Dendritic cell treated with granulocyte-macrophage colony-stimulating factor and Interleukin-4, amounts not matched to agents 40 ng/mL and 50 ng/mL, for 4 days (primary cell): ENCODE measurements at regions not wholly inside any gene's neighbourhood (a gene's known extent, or its start where the extent isn't known, plus 50 kb on each side); places are given as distances from the start of the nearest gene placed in this dataset.
"Not testable (repeated sequence)": the region's sequence is repeated elsewhere in the genome, so short reads cannot be mapped to it uniquely, and the experiment has no call there.

Experiments
- H3K27ac Mint-ChIP-seq: one replicate; pipeline ENCODE4 v1.8.0; 2022; ENCODE audit warnings: mild to moderate bottlenecking, mixed read lengths
- H3K27me3 Mint-ChIP-seq: one replicate; pipeline ENCODE4 v1.8.0; 2022; ENCODE audit warnings: mild to moderate bottlenecking, mixed read lengths
- H3K36me3 Mint-ChIP-seq: one replicate; pipeline ENCODE4 v1.8.0; 2022; ENCODE audit warnings: low read depth, mixed read lengths
- H3K4me1 Mint-ChIP-seq: one replicate; pipeline ENCODE4 v1.8.0; 2022; ENCODE audit warnings: low read depth, mixed read lengths
- H3K4me3 Mint-ChIP-seq: one replicate; pipeline ENCODE4 v1.8.0; 2022; ENCODE audit warnings: mild to moderate bottlenecking, moderate library complexity, mixed read lengths
- H3K9me3 Mint-ChIP-seq: one replicate; pipeline ENCODE4 v1.8.0; 2022; ENCODE audit warnings: mixed read lengths
- intact Hi-C: fragments of 100-400 bp; cut with micrococcal nuclease; formaldehyde crosslinking; loops from one replicate; pipeline ENCODE4 v1.15.0; 2022

DNA sequence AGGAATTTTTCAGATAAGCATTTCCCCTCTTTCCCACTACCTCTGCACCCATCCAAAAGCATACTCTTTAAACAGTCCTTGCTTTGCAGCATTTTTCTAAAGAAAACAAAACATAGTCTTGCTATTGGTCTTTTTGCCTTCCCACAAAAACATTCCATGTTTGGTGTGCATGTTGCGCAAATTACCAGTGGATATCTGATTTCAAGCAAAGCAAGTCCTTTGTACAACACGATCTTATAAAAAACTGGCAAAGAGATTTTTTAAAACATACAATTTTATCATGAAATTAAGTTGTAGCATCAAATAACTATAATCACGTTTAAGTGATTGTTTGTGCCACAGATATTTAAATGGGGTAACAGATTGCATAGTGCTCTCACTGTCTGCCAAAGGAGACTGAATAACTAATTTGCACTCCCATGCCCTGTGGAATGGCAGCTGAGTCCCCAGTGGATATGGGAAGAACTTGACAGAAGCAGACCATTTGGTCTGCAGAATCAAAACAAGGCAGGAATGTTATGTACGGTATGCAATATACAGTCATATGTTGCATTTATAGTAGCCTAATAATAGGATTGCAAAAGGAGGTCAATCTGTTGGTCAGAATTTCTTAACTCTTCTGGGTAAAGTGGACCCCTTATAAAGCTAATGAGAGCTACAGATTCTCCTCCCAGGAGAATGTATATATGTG lies 285.7 kb downstream of the TBC1D4 start:
- intact Hi-C loops: no loop called here
- Mint-ChIP-seq H3K27me3 (no peaks in the 10 kb centered on the region), H3K27ac (no peak overlapping the region), H3K36me3 (no peaks in the 10 kb centered on the region), H3K4me3 (no peak overlapping the region), H3K9me3 (no peaks in the 10 kb centered on the region), H3K4me1 (no peaks in the 10 kb centered on the region)

DNA sequence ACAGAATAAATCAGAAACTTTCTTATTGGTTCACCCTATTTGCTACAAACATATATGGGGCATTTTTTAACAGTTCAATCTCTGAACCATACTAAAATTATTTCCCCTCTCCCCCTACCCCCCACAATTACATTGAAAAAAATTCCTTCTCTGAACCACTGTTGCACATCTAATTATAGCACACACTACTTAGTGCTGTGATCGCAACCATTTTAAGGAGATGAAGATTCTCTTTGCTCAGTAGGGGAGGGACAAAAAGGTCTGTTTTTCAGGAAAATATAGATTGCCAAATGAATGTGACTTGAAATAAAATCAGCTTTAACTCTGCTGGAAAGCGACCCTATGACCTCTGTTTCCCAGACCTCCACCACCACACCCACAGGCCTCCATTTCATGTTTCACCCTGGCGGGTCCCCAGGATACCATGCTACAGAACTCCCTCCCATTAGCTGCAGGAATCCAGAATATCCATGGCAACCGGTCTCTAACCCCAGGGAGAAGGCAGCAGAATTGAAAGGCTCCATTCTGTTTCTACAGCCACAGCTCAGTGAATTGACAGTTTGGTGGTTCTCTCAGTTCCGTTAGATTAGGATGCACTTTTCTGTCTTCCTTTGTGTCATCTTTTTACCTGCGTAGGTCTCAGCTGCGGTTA lies 286.3 kb downstream of the TBC1D4 start:
- Mint-ChIP-seq H3K4me3 (no peak overlapping the region), H3K4me1 (no peaks in the 10 kb centered on the region), H3K36me3 (no peaks in the 10 kb centered on the region)

DNA sequence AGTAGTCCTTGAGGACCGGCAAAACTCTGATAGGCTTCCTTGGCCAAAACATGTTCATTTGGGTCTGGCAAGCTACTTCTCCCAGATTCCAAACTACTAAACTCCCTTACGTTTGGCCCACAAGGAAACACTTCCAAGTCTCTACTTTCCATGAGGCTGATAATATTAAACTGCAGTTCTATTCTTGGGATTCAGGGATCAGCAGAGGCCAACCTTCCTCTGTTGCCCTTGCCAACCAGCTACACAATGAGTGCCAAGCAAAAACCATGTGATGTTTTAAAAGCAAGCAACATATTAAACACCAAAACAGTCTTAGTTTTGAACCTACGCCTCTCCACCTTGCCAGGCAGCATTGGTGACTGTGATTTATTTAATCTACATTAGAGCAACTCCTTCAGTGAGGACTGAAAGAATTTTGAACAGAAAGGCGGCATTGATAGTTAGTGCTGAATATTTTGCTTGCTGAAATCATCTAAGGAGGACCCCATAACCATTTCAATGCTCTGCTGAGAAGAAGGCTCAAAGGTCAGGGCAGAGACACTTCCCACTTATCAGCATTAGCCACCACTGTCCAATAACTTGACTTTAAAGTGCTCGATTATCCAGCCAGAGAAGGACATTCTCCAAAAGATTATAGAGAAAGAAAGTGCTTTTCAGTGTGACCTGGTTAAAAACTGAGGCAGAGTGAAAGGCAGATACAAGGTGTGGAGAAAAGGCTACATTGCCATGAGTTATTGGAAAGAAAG lies 287.1 kb downstream of the TBC1D4 start:
- Mint-ChIP-seq H3K4me1 (no peaks in the 10 kb centered on the region), H3K36me3 (no peaks in the 10 kb centered on the region), H3K27ac (no peak overlapping the region), H3K4me3 (no peak overlapping the region), H3K9me3 (no peaks in the 10 kb centered on the region), H3K27me3 (no peaks in the 10 kb centered on the region)
- intact Hi-C loops: no loop called here

More for the DNA sequence above, 286.3 kb downstream of the TBC1D4 start:
- intact Hi-C loops: no loop called here
- Mint-ChIP-seq H3K9me3 (no peaks in the 10 kb centered on the region), H3K27me3 (no peaks in the 10 kb centered on the region), H3K27ac (no peak overlapping the region)

GRCh38 chr13:75186379-75186778 lies 295.6 kb downstream of the TBC1D4 start:
- intact Hi-C loops: no loop called here
- Mint-ChIP-seq H3K4me1 (no peaks in the 10 kb centered on the region), H3K27ac (no peak overlapping the region), H3K27me3 (no peaks in the 10 kb centered on the region), H3K9me3 (peaks cover 52% of the 10 kb centered on the region), H3K36me3 (no peaks in the 10 kb centered on the region), H3K4me3 (no peak overlapping the region)

GRCh38 chr13:75181906-75182305 lies 300.1 kb downstream of the TBC1D4 start:
- no peaks in the 10 kb centered on the region for H3K27me3 Mint-ChIP-seq
- H3K27ac Mint-ChIP-seq: no peak overlapping the region
- peaks cover 55% of the 10 kb centered on the region for H3K9me3 Mint-ChIP-seq
- intact Hi-C loops: no loop called here
- no peaks in the 10 kb centered on the region for H3K36me3 Mint-ChIP-seq
- H3K4me1 Mint-ChIP-seq: no peaks in the 10 kb centered on the region
- no peak overlapping the region for H3K4me3 Mint-ChIP-seq

DNA sequence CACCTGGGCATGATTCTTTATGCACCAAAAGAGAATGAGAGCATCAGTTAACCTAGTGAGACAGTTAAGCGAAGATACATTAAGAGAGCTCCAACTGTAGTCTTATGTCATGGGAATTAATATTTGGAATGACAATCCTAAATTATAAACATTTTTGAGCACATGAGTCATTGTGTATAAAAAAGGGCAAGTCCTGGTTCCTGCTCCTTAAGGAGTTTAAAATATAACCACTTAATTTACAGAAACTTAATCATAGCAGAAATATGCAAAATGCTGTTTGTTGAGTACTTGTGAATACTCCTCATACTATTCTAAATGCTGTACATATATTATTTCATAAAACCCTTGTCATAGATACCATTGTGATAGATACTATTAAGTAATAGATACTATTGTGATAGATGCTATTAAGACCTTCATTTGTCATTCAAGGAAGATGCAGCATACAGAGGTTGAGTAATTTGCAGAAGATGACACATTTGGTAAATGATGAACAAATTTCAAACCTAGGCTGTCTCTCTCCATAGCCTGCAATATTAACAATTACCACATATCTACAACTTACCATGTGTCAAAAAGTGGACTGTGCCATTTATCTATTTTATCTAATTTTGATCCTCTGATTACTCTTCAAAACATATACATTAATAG lies 301.0 kb downstream of the TBC1D4 start:
- no peaks in the 10 kb centered on the region for H3K4me1 Mint-ChIP-seq
- H3K9me3 Mint-ChIP-seq: peaks cover 51% of the 10 kb centered on the region
- no peak overlapping the region for H3K27ac Mint-ChIP-seq
- H3K36me3 Mint-ChIP-seq: no peaks in the 10 kb centered on the region
- intact Hi-C loops: no loop called here
- H3K27me3 Mint-ChIP-seq: no peaks in the 10 kb centered on the region
- no peak overlapping the region for H3K4me3 Mint-ChIP-seq

DNA sequence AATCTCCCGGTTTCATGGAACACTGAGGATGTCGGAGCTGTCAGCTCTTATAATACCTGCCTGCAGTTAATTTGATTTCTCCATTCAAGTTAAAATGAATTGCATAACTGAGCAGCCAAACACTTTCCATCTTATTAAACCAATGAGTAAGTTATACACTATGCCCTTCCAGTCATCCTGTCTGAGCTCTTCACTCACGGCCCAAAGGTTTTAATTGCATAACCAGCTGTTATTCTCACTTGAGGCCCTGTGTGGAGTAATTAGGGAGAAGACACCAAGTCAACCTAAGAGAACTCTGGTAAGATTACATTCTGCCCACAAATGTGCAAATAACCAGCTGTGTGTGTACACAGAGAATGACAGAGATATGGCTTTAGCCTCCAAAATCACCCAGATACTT lies 303.5 kb downstream of the TBC1D4 start:
- no peaks in the 10 kb centered on the region for H3K4me1 Mint-ChIP-seq
- H3K27ac Mint-ChIP-seq: no peak overlapping the region
- H3K4me3 Mint-ChIP-seq: no peak overlapping the region
- H3K9me3 Mint-ChIP-seq: peaks cover 30% of the 10 kb centered on the region
- H3K27me3 Mint-ChIP-seq: no peaks in the 10 kb centered on the region
- intact Hi-C loops: no loop called here
- H3K36me3 Mint-ChIP-seq: no peaks in the 10 kb centered on the region

GRCh38 chr13:75175575-75175974 lies 306.4 kb downstream of the TBC1D4 start:
- no peaks in the 10 kb centered on the region for H3K36me3 Mint-ChIP-seq
- H3K27ac Mint-ChIP-seq: no peak overlapping the region
- H3K4me3 Mint-ChIP-seq: no peak overlapping the region
- H3K27me3 Mint-ChIP-seq: no peaks in the 10 kb centered on the region
- peaks cover 18% of the 10 kb centered on the region for H3K9me3 Mint-ChIP-seq
- no peaks in the 10 kb centered on the region for H3K4me1 Mint-ChIP-seq
- intact Hi-C loops: no loop called here

GRCh38 chr13:75175097-75175496 lies 306.9 kb downstream of the TBC1D4 start:
- H3K27me3 Mint-ChIP-seq, H3K27ac Mint-ChIP-seq, H3K4me1 Mint-ChIP-seq, H3K4me3 Mint-ChIP-seq, intact Hi-C loops, H3K36me3 Mint-ChIP-seq: not testable (repeated sequence)
- peaks cover 20% of the 10 kb centered on the region for H3K9me3 Mint-ChIP-seq

DNA sequence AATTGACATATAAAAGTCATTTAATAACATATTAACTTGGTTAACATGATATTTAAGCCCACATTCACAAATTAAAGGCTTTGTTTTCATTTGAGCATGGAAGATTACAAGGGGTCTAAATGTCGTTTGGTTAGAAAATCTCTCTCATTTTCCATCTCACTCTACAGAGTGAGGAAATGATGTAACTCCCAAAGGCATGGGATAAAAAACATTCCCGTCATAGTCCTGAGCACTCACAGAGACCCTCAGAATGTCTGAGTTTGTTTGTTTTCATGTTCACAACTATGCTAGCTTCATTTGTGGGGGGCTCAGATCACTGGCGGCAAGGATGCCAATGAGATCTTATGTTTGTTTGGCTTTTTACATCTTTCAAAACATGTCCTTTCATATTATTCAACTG lies 307.5 kb downstream of the TBC1D4 start:
- H3K27ac Mint-ChIP-seq: no peak overlapping the region
- H3K9me3 Mint-ChIP-seq: peaks cover 26% of the 10 kb centered on the region
- H3K4me1 Mint-ChIP-seq: no peaks in the 10 kb centered on the region
- H3K4me3 Mint-ChIP-seq: no peak overlapping the region
- intact Hi-C loops: no loop called here
- no peaks in the 10 kb centered on the region for H3K27me3 Mint-ChIP-seq
- H3K36me3 Mint-ChIP-seq: no peaks in the 10 kb centered on the region

DNA sequence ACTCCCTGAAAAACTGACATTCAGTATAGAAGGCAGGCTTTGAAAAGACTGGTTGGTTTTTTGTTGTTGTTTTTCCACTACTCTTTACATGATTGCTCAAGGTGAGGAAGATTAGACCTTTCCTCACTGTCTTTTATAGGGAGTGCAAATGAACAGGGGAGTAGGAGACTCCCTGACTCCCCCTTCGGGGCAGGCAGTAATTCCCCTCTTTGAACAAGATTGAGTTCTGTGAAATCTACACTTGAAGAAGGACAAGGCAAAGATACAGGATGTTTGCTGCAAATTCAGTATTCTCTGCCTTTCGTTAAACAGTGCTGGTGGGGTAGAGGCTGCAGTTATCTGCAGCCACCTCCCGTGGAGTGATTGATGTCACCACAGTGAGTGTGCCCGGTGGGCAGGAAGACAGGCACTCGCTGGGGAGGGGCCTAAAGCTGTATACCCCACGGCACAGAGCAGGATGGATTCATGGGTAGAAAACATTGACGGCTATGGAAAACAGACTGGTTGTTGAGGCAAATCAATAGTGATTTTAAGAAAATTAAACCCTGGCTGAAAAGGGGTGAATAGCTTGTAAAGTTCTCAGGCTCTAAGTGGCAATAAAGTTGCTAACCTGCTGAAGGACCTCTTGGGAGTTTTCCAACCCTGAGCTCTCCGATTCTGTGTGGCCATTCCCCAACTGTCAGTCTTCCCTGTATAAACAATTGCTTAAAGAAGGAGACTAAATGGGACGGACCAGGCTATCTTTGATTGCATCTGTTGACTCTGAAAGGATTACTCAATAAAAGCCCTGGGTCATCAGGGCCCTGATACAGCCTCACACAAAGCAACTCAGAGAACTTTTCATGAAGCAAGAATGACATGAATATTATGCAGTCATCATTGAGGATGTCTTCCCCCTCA lies 308.3 kb downstream of the TBC1D4 start:
- peaks cover 23% of the 10 kb centered on the region for H3K9me3 Mint-ChIP-seq
- H3K4me3 Mint-ChIP-seq: no peak overlapping the region
- no peak overlapping the region for H3K27ac Mint-ChIP-seq
- no peaks in the 10 kb centered on the region for H3K4me1 Mint-ChIP-seq
- no peaks in the 10 kb centered on the region for H3K36me3 Mint-ChIP-seq
- intact Hi-C loops: no loop called here
- no peaks in the 10 kb centered on the region for H3K27me3 Mint-ChIP-seq

- Mint-ChIP-seq H3K9me3 (peaks cover 9% of the 10 kb centered on the region), H3K27ac (no peak overlapping the region), H3K27me3 (no peaks in the 10 kb centered on the region), H3K36me3 (no peaks in the 10 kb centered on the region), H3K4me1 (no peaks in the 10 kb centered on the region), H3K4me3 (no peak overlapping the region)
- intact Hi-C loops: no loop called here
Measured at GRCh38 chr13:75170311-75170710, 311.7 kb downstream of the TBC1D4 start.

DNA sequence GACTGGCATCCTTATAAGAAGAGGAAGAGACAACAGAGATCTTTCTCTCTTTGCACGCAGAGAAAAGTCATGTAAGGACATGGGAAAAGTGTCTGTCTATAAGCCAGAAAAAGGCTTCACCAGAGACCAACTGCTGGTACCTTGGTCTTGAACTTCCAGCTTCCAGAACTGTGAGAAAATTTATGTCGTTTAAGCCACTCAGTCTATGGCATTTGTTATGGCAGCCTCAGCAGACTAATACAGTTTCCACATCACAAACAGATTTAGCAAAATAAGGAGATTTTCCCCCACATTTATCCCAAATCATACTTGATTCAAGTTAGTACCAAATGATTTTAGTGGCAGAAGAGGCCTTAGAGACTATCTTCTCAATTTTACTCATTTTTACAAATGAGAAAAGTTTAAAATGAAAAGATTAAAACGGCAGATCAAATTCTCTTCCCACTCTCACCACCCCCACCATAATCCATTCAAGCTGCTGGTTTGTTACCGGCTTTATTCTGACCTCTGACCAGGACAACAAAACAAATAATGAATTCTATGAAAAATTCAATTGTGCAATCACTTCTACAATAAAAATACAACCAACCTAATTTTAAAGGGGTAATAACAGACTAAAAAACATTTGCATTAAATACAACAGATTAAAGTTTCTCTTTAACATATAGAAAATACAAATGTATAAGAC lies 316.3 kb downstream of the TBC1D4 start:
- intact Hi-C loops: no loop called here
- no peaks in the 10 kb centered on the region for H3K4me1 Mint-ChIP-seq

More for the DNA sequence above, 316.3 kb downstream of the TBC1D4 start:
- no peak overlapping the region for H3K27ac Mint-ChIP-seq
- no peak overlapping the region for H3K4me3 Mint-ChIP-seq
- H3K9me3 Mint-ChIP-seq: peaks cover 13% of the 10 kb centered on the region
- H3K36me3 Mint-ChIP-seq: no peaks in the 10 kb centered on the region
- H3K27me3 Mint-ChIP-seq: no peaks in the 10 kb centered on the region
